Neural progenitor cell (in vitro differentiated cells): ENCODE measurements at regions not wholly inside any gene's neighbourhood (a gene's known extent, or its start where the extent isn't known, plus 50 kb on each side); places are given as distances from the start of the nearest gene placed in this dataset.
"Not testable (repeated sequence)": the region's sequence is repeated elsewhere in the genome, so short reads cannot be mapped to it uniquely, and the experiment has no call there.

Experiments used
- EZH2 ChIP-seq: fragments of 200-600 bp; sonication (generic); IDR thresholded peaks from 2 replicates; pipeline ENCODE4 v1.6.1; 2017; ENCODE audit warnings: antibody characterized with exemption, mild to moderate bottlenecking, moderate library complexity
- EZH2phosphoT487 ChIP-seq: fragments of 200-600 bp; sonication (generic); IDR thresholded peaks from 2 replicates; pipeline ENCODE4 v1.6.1; 2017; ENCODE audit warnings: antibody characterized with exemption
- TF ChIP-seq, protein P1 (sequence below): fragments of 200-600 bp; sonication (generic); IDR thresholded peaks from 2 replicates; pipeline ENCODE4 v1.5.1; 2017; ENCODE audit warnings: antibody characterized with exemption, mild to moderate bottlenecking

DNA sequence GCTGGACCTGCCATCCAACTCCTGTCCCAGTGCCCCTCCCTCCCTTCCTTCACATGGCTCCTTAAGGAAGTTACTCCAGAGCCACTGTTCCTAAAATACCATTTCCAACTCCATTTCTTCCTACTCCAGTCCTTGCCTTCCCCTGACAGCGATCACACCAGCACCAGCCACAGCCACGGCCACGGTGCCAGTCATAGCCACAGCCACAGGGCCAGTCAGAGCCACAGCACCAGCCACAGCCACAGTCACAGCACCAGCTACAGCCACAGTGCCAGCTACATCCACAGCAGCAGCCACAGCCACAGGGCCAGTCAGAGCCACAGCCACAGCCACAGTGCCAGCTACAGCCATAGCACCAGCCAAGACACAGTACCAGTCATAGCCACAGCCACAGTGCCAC, 110.7 kb upstream of the IRX2 start:
- TF ChIP-seq, protein P1, sequence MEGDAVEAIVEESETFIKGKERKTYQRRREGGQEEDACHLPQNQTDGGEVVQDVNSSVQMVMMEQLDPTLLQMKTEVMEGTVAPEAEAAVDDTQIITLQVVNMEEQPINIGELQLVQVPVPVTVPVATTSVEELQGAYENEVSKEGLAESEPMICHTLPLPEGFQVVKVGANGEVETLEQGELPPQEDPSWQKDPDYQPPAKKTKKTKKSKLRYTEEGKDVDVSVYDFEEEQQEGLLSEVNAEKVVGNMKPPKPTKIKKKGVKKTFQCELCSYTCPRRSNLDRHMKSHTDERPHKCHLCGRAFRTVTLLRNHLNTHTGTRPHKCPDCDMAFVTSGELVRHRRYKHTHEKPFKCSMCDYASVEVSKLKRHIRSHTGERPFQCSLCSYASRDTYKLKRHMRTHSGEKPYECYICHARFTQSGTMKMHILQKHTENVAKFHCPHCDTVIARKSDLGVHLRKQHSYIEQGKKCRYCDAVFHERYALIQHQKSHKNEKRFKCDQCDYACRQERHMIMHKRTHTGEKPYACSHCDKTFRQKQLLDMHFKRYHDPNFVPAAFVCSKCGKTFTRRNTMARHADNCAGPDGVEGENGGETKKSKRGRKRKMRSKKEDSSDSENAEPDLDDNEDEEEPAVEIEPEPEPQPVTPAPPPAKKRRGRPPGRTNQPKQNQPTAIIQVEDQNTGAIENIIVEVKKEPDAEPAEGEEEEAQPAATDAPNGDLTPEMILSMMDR = not testable (repeated sequence)
- TF ChIP-seq EZH2, EZH2phosphoT487: not testable (repeated sequence)
